Epithelial cell of esophagus (primary cell): ENCODE measurements at regions not wholly inside any gene's neighbourhood (a gene's known extent, or its start where the extent isn't known, plus 50 kb on each side); places are given as distances from the start of the nearest gene placed in this dataset.

ENCODE experiments used
- DNase-seq: peaks from one replicate; pipeline ENCODE4 v3.0.0; 2010; ENCODE audit warnings: low read depth
- H3K4me3 ChIP-seq: 2 replicates; pipeline ENCODE4 v1.5.1; 2011; ENCODE audit warnings: mild to moderate bottlenecking, low read length, control low read depth
- TF ChIP-seq, protein P1 (sequence below): IDR thresholded peaks from 2 replicates; pipeline ENCODE4 v1.5.1; 2011; ENCODE audit warnings: low read depth, mild to moderate bottlenecking, low read length, control low read depth, inconsistent platforms; ENCODE audit not compliant: insufficient read depth; ENCODE audit errors: missing control alignments

GRCh38 chr1:182293119-182293589 is 98.4 kb downstream of the GLUL start:
- TF ChIP-seq, protein P1, sequence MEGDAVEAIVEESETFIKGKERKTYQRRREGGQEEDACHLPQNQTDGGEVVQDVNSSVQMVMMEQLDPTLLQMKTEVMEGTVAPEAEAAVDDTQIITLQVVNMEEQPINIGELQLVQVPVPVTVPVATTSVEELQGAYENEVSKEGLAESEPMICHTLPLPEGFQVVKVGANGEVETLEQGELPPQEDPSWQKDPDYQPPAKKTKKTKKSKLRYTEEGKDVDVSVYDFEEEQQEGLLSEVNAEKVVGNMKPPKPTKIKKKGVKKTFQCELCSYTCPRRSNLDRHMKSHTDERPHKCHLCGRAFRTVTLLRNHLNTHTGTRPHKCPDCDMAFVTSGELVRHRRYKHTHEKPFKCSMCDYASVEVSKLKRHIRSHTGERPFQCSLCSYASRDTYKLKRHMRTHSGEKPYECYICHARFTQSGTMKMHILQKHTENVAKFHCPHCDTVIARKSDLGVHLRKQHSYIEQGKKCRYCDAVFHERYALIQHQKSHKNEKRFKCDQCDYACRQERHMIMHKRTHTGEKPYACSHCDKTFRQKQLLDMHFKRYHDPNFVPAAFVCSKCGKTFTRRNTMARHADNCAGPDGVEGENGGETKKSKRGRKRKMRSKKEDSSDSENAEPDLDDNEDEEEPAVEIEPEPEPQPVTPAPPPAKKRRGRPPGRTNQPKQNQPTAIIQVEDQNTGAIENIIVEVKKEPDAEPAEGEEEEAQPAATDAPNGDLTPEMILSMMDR = no peak

DNA sequence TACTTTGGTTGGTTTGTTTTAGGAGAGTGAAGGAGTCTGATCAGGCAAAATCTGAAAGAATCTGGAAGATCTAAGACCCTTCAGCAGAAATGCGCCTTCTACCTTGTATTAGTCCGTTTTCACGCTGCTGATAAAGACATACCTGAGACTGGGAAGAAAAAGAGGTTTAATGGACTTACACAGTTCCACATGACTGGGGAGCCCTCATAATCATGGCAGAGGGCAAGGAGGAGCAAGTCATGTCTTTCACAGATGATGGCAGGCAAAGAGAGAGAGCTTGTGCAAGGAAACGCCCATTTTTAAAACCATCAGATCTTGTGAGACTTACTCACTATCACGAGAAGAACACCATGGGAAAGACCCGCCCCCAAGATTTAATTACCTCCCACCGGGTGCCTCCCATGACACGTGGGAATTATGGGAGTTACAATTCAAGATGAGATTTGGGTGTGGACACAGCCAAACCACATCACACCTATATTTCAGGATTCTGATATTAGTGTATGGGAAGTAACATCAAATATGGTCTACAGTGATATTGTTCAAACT is 99.3 kb downstream of the GLUL start:
- DNase-seq = no peak
- TF ChIP-seq, protein P1 = no peak
- no peak overlapping the region for H3K4me3 ChIP-seq

More at GRCh38 chr1:182293119-182293589, 98.4 kb downstream of the GLUL start:
- H3K4me3 ChIP-seq = no peak overlapping the region
- DNase-seq = no peak

GRCh38 chr1:182291584-182292192 is 99.9 kb downstream of the GLUL start:
- DNase-seq = no peak
- no peak overlapping the region for H3K4me3 ChIP-seq
- TF ChIP-seq, protein P1 = no peak

GRCh38 chr1:182288749-182289604 is 102.6 kb downstream of the GLUL start:
- no peak for DNase-seq
- no peak overlapping the region for H3K4me3 ChIP-seq
- TF ChIP-seq, protein P1 = no peak

DNA sequence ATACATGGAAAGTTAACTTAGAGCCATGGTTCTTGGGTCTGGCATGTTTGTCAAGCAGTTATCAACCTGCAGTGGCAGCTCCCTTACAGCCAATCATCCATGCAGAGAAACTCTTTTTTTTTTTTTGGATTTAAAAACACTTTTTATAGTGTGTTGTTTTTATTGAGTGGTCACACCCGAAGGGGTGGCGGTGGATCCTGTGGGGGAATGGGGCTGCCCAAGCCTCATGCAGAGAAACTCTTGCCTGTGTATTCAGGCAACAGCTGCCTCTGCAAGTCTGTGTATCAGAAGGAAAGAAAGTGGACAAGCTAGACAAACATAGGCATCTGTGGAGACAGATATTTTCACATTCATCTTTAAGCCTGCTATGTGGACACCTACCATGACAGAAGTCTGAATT is 104.8 kb downstream of the GLUL start:
- no peak overlapping the region for H3K4me3 ChIP-seq
- TF ChIP-seq, protein P1 = no peak
- DNase-seq = no peak

GRCh38 chr1:182283746-182284544 is 107.6 kb downstream of the GLUL start:
- no peak overlapping the region for H3K4me3 ChIP-seq
- TF ChIP-seq, protein P1 = no peak

More at GRCh38 chr1:182283746-182284544, 107.6 kb downstream of the GLUL start:
- DNase-seq = no peak
